ENCODE measurements at regions not wholly inside any gene's neighbourhood (a gene's known extent, or its start where the extent isn't known, plus 50 kb on each side); places are given as distances from the start of the nearest gene placed in this dataset.
A peak's percentile ranks its signal among the peaks of the same experiment; 100 is the strongest.

DNA sequence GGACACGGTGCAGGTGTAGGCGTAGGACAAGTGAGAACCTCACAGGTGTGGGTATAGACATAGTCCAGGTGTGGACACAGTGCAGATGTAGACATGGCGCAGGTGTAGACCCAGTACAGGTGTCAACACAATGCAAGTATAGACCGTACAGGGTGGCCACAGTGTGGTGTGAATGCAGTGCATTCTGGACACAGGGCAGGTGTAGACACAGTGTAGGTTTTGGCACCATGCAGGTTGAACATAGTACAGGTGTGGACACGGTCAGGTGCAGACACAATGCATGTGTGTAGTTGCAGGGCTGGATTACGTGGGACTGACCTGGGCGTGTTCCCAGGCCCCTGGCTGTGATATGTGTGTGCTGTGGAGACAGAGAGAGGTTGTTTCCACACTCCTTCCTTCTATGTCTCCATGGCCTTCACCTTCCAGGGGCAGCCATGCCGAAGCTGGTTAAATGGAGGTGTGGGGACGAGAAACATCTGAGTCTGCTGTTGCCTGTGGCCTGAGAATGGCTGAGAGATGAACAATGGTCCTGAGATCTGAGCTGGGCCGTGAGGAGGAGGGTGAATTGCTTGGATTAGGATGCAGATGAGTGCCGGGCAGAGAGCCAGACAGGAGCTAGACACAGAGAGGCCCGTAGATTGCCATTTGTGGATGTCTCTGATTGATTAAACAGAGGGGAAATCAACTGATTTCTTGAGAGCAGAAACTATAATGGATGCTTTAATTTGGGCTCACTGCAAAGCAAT is 343.9 kb upstream of the SHH start:
- TF ChIP-seq, protein P1, sequence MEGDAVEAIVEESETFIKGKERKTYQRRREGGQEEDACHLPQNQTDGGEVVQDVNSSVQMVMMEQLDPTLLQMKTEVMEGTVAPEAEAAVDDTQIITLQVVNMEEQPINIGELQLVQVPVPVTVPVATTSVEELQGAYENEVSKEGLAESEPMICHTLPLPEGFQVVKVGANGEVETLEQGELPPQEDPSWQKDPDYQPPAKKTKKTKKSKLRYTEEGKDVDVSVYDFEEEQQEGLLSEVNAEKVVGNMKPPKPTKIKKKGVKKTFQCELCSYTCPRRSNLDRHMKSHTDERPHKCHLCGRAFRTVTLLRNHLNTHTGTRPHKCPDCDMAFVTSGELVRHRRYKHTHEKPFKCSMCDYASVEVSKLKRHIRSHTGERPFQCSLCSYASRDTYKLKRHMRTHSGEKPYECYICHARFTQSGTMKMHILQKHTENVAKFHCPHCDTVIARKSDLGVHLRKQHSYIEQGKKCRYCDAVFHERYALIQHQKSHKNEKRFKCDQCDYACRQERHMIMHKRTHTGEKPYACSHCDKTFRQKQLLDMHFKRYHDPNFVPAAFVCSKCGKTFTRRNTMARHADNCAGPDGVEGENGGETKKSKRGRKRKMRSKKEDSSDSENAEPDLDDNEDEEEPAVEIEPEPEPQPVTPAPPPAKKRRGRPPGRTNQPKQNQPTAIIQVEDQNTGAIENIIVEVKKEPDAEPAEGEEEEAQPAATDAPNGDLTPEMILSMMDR (conservative IDR thresholded peaks at IDR 0.05; ENCODE audit: low read depth, low read length) = no peak
- H3K4me3 ChIP-seq (ENCODE audit: low read depth, low read length) = no peak overlapping the region
- DNase-seq (ENCODE audit: low read depth) = no peak

DNA sequence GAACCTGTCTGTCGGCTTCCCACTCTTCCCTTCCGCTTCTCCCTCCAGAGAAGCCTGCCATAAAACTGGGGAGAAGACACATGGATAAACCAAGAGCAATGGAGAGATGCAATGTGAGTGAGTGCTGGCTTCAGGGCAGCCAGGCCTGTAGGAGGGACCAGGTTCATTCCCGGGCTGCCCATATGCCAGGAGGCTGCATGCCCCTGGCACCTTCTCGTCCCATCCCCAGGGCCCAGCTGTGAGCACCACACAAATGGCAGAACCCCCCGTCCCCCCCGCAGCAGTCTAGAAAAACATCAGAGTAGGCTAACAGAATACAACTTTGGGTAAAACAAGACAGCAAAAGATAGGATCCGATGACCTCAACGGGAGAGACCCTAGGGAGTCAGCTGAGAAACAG is 341.3 kb upstream of the SHH start:
- no peak overlapping the region for H3K4me3 ChIP-seq (ENCODE audit: low read depth, low read length)
- TF ChIP-seq, protein P1 (conservative IDR thresholded peaks at IDR 0.05; ENCODE audit: low read depth, low read length) = no peak
- DNase-seq (ENCODE audit: low read depth) = no peak

DNA sequence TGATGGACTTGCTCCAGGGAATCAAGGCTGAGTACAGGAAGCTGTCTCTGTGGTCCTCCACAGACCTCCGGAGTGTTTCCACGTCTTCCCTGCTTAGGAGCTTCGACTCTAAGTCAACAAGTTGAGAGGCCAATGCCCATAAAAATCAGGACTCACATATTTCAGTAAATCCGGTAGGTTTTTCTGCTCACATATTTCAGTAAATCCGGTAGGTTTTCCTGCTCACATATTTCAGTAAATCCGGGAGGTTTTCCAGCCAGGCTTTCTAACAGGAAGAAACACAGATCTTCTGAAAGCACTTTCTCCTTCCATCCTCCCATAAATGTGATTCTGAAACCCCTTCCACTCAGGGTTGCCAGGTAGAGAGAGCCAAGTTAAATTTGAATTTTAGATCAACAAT is 340.1 kb upstream of the SHH start:
- H3K4me3 ChIP-seq (ENCODE audit: low read depth, low read length) = no peak overlapping the region
- TF ChIP-seq, protein P1 (conservative IDR thresholded peaks at IDR 0.05; ENCODE audit: low read depth, low read length) = no peak
- DNase-seq (ENCODE audit: low read depth) = no peak

DNA sequence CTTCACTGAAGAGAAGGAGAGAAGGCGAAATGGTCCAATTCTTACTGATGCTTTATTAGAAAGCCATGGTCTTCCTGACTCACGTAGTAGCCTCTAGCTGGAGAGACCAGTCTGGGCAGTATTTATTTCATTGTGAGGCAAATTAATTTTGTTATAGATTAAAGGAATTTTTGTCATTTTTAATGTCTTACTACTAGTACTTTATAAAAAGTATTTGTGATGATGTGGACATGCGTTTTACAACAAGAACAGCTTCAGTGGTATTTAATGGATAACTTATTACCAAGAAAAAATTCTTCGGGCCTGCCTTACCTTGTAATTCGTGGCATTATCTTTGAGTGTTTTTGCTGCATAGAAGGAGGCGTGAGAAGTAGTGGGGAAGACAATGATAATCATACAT is 339.4 kb upstream of the SHH start:
- H3K4me3 ChIP-seq (ENCODE audit: low read depth, low read length) = no peak overlapping the region
- DNase-seq (ENCODE audit: low read depth) = peak; percentile 63
- TF ChIP-seq, protein P1 (conservative IDR thresholded peaks at IDR 0.05; ENCODE audit: low read depth, low read length) = no peak

DNA sequence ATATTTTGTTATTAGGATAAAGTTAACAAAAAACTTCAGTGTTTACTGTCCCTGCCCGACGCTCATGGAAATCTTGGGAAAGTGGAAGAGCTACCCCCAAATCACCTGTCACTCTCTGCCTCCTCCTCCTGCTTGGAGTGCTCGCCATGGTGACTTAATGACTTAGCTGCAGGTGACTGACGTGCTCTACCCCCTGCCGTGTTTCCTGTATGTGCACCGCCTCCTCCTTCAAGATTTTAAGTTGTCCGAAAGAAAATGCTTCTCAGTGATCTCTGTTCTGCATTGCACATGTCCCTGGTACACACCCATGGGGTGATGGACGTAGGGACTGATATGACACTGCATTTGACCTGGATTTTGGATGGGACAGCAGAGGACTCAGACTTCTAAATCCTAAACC is 338.8 kb upstream of the SHH start:
- TF ChIP-seq, protein P1 (conservative IDR thresholded peaks at IDR 0.05; ENCODE audit: low read depth, low read length) = no peak
- DNase-seq (ENCODE audit: low read depth) = no peak

DNA sequence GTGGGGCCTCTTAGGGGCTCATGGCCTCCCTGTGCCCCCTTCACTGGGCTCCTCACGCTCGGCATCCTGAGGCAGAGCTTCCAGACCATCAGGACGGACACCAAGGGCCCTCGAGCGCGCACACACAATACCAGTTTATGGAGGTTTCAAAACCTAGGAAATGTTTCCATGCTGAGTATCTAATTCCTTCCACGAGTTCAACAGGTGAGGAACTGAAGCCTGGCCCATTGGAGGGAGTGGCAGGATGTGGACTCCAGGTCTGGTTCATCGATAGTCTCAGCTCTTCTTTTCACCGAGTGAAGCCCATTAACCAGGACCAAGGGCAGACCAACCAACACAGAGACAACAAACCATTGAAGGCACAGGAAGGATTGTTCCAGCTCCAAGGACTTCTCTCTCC is 336.7 kb upstream of the SHH start:
- TF ChIP-seq, protein P1 (conservative IDR thresholded peaks at IDR 0.05; ENCODE audit: low read depth, low read length) = no peak
- no peak for DNase-seq (ENCODE audit: low read depth)
- H3K4me3 ChIP-seq (ENCODE audit: low read depth, low read length) = no peak overlapping the region

More for the DNA sequence above, 338.8 kb upstream of the SHH start:
- H3K4me3 ChIP-seq (ENCODE audit: low read depth, low read length) = peak overlapping the region; percentile 28

DNA sequence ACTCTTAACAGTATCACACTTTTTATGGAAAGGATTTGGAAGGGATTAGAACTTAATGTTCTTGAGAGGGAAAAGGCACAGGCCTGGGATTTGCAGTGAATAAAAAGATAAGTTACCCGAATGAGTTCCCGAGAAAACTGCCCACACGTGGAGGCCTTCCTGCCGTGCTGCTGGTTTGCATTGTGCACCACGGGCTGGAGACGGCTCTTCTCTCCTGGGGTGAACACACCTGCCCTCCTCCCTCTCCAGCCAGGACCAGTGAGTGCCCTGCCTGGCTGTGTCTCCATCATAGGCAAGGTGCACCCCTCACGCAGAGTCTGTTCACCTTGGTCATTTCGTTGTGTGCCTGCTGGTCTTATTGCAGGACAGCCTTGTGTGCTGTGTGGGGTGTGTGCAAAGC is 336.3 kb upstream of the SHH start:
- TF ChIP-seq, protein P1 (conservative IDR thresholded peaks at IDR 0.05; ENCODE audit: low read depth, low read length) = no peak
- H3K4me3 ChIP-seq (ENCODE audit: low read depth, low read length) = no peak overlapping the region
- no peak for DNase-seq (ENCODE audit: low read depth)

All from epithelial cell of proximal tubule (primary cell).